NCI-H526 treated with DMSO at 0.1 percent for 48 hours (cell line): ENCODE measurements at regions not wholly inside any gene's neighbourhood (a gene's known extent, or its start where the extent isn't known, plus 50 kb on each side); places are given as distances from the start of the nearest gene placed in this dataset.

Experiments used
- DNase-seq: peaks from one replicate; lab custom pipeline; 2025; lab: John Stamatoyannopoulos, UW

GRCh38 chr17:54007855-54008254, 185.1 kb downstream of the KIF2B start:
- no peak for DNase-seq

GRCh38 chr17:54009502-54009901, 186.8 kb downstream of the KIF2B start:
- DNase-seq: no peak

GRCh38 chr17:54013072-54013471, 190.3 kb downstream of the KIF2B start:
- DNase-seq: no peak

- no peak for DNase-seq
Observed at GRCh38 chr17:54015734-54016133, 193.0 kb downstream of the KIF2B start.

- DNase-seq: no peak
Observed at GRCh38 chr17:54021418-54021817, 198.7 kb downstream of the KIF2B start.

GRCh38 chr17:54028986-54029580, 206.4 kb downstream of the KIF2B start:
- DNase-seq: no peak

- no peak for DNase-seq
Observed at GRCh38 chr17:54029986-54030385, 207.3 kb downstream of the KIF2B start.

- DNase-seq: no peak
Observed at GRCh38 chr17:54046570-54046969, 223.8 kb downstream of the KIF2B start.

GRCh38 chr17:54063639-54064038, 240.9 kb downstream of the KIF2B start:
- DNase-seq: no peak

GRCh38 chr17:54085020-54085419, 262.3 kb downstream of the KIF2B start:
- no peak for DNase-seq

GRCh38 chr17:54085934-54086333, 263.2 kb downstream of the KIF2B start:
- no peak for DNase-seq

- no peak for DNase-seq
Observed at GRCh38 chr17:54096216-54096615, 273.5 kb downstream of the KIF2B start.

- no peak for DNase-seq
Observed at GRCh38 chr17:54099221-54099620, 276.5 kb downstream of the KIF2B start.

GRCh38 chr17:54102246-54102645, 279.5 kb downstream of the KIF2B start:
- DNase-seq: no peak

- no peak for DNase-seq
Observed at GRCh38 chr17:54111576-54111975, 288.8 kb downstream of the KIF2B start.

GRCh38 chr17:54117452-54117851, 294.7 kb downstream of the KIF2B start:
- DNase-seq: no peak

GRCh38 chr17:54124456-54124855, 301.7 kb downstream of the KIF2B start:
- no peak for DNase-seq

GRCh38 chr17:54153423-54153822, 330.7 kb downstream of the KIF2B start:
- no peak for DNase-seq

- DNase-seq: no peak
Observed at GRCh38 chr17:54157542-54157941, 334.8 kb downstream of the KIF2B start.

GRCh38 chr17:54172096-54172984, 349.6 kb downstream of the KIF2B start:
- DNase-seq: peak; percentile 73

- DNase-seq: no peak
Observed at GRCh38 chr17:54172985-54173316, 350.2 kb downstream of the KIF2B start.

- no peak for DNase-seq
Observed at GRCh38 chr17:54177606-54178308, 355.0 kb downstream of the KIF2B start.

- DNase-seq: no peak
Observed at GRCh38 chr17:54180950-54181349, 358.2 kb downstream of the KIF2B start.
